ENCODE measurements at regions not wholly inside any gene's neighbourhood (a gene's known extent, or its start where the extent isn't known, plus 50 kb on each side); places are given as distances from the start of the nearest gene placed in this dataset.
A peak's percentile ranks its signal among the peaks of the same experiment; 100 is the strongest.

GRCh38 chr16:85168732-85169256 is 56.5 kb upstream of the CIBAR2 start:
- Histone ChIP-seq H3K9me3 (no peaks in the 10 kb centered on the region), H3K27me3 (no peaks in the 10 kb centered on the region), H3K27ac (no peak overlapping the region), H3K36me3 (no peaks in the 10 kb centered on the region), H3K4me3 (peak overlapping the region; percentile 24 to 39), H3K4me1 (peaks cover 64% of the 10 kb centered on the region)
- intact Hi-C loops (cut with DNase I) = no loop called here
- DNase-seq (ENCODE audit: extremely low spot score in 2 of 2) = no peak
- no peak for TF ChIP-seq CTCF (IDR thresholded peaks at IDR 0.05)
- no peak for TF ChIP-seq POLR2AphosphoS5 (IDR thresholded peaks at IDR 0.05; ENCODE audit: insufficient read depth in 1 of 2, low read depth in 1 of 2)
- no peak for TF ChIP-seq POLR2A (IDR thresholded peaks at IDR 0.05)

- no peak overlapping the region for H3K27ac ChIP-seq
- H3K36me3 ChIP-seq = no peaks in the 10 kb centered on the region
- peaks cover 68% of the 10 kb centered on the region for H3K4me1 ChIP-seq
- peak overlapping the region; percentile 37 to 83 for H3K4me3 ChIP-seq
- DNase-seq (ENCODE audit: extremely low spot score in 2 of 2) = no peak
- intact Hi-C loops (cut with DNase I) = no loop called here
- no peak for TF ChIP-seq CTCF (IDR thresholded peaks at IDR 0.05)
- TF ChIP-seq POLR2AphosphoS5 (IDR thresholded peaks at IDR 0.05; ENCODE audit: insufficient read depth in 1 of 2, low read depth in 1 of 2) = no peak
- no peak for TF ChIP-seq POLR2A (IDR thresholded peaks at IDR 0.05)
- H3K9me3 ChIP-seq = no peaks in the 10 kb centered on the region
- H3K27me3 ChIP-seq = no peaks in the 10 kb centered on the region
Measured at GRCh38 chr16:85169333-85170065, 57.2 kb upstream of the CIBAR2 start.

- H3K4me1 ChIP-seq = peaks cover 65% of the 10 kb centered on the region
- H3K27ac ChIP-seq = no peak overlapping the region
- H3K27me3 ChIP-seq = no peaks in the 10 kb centered on the region
Measured at GRCh38 chr16:85170066-85170491, 57.8 kb upstream of the CIBAR2 start.

GRCh38 chr16:85170590-85171003 is 58.3 kb upstream of the CIBAR2 start:
- Histone ChIP-seq H3K4me1 (peaks cover 62% of the 10 kb centered on the region), H3K9me3 (no peaks in the 10 kb centered on the region), H3K36me3 (no peaks in the 10 kb centered on the region), H3K27ac (no peak overlapping the region), H3K27me3 (no peaks in the 10 kb centered on the region), H3K4me3 (peak overlapping the region in 1 of 2 donors; percentile 37)
- intact Hi-C loops (cut with DNase I) = no loop called here
- TF ChIP-seq CTCF (IDR thresholded peaks at IDR 0.05) (no peak), POLR2A (IDR thresholded peaks at IDR 0.05) (no peak), POLR2AphosphoS5 (IDR thresholded peaks at IDR 0.05; ENCODE audit: insufficient read depth in 1 of 2, low read depth in 1 of 2) (no peak)
- DNase-seq (ENCODE audit: extremely low spot score in 2 of 2) = no peak

More at GRCh38 chr16:85170066-85170491, 57.8 kb upstream of the CIBAR2 start:
- no peak for DNase-seq (ENCODE audit: extremely low spot score in 2 of 2)
- TF ChIP-seq POLR2AphosphoS5 (IDR thresholded peaks at IDR 0.05; ENCODE audit: insufficient read depth in 1 of 2, low read depth in 1 of 2) (no peak), CTCF (IDR thresholded peaks at IDR 0.05) (no peak), POLR2A (IDR thresholded peaks at IDR 0.05) (no peak)
- H3K9me3 ChIP-seq = no peaks in the 10 kb centered on the region
- H3K36me3 ChIP-seq = no peaks in the 10 kb centered on the region
- intact Hi-C loops (cut with DNase I) = no loop called here
- peak overlapping the region; percentile 37 to 83 for H3K4me3 ChIP-seq

Measured in vagina (tissue), 2 donors.